DND-41 (cell line): ENCODE measurements at regions not wholly inside any gene's neighbourhood (a gene's known extent, or its start where the extent isn't known, plus 50 kb on each side); places are given as distances from the start of the nearest gene placed in this dataset.

ENCODE experiments used
- ATAC-seq: fragments of 200-7000 bp; cut with Tn5 transposase; 3 replicates; pipeline ENCODE4 v1.9.1; 2021; ENCODE audit warnings: low read depth; ENCODE audit not compliant: insufficient read depth
- DNase-seq: peaks from one replicate; pipeline ENCODE4 v3.0.0-alpha.2; 2020
- H2AFZ ChIP-seq: 2 replicates; pipeline ENCODE4 v1.6.0; 2012; ENCODE audit warnings: low read depth, low read length
- H3K27ac ChIP-seq: 2 replicates; pipeline ENCODE4 v1.5.1; 2012; ENCODE audit warnings: low read length, inconsistent platforms
- H3K27me3 ChIP-seq: fragments of 200-600 bp; sonication (generic); 2 replicates; pipeline ENCODE4 v1.6.0; 2012; ENCODE audit warnings: low read length, mild to moderate bottlenecking, inconsistent platforms; ENCODE audit not compliant: insufficient read depth, poor library complexity
- H3K36me3 ChIP-seq: 2 replicates; pipeline ENCODE4 v1.5.1; 2012; ENCODE audit warnings: low read length, inconsistent platforms; ENCODE audit not compliant: insufficient read depth
- H3K4me1 ChIP-seq: 2 replicates; pipeline ENCODE4 v1.5.1; 2012; ENCODE audit warnings: mild to moderate bottlenecking, low read length; ENCODE audit not compliant: insufficient read depth
- H3K4me2 ChIP-seq: 2 replicates; pipeline ENCODE4 v1.6.0; 2012; ENCODE audit warnings: mild to moderate bottlenecking, moderate library complexity, low read length, inconsistent platforms; ENCODE audit not compliant: insufficient read depth
- H3K4me3 ChIP-seq, 2 experiments: fragments of 200-600 bp in 1 of 2; shearing (Covaris generic) in 1 of 2; 2 replicates each; pipeline ENCODE4 v1.5.1; 2012 to 2016; ENCODE audit warnings: inconsistent platforms in 2 of 2, low read length in 2 of 2, mild to moderate bottlenecking in 2 of 2, low read depth in 1 of 2, moderate library complexity in 1 of 2
- H3K79me2 ChIP-seq: 2 replicates; pipeline ENCODE4 v1.6.0; 2012; ENCODE audit warnings: low read length, inconsistent platforms; ENCODE audit not compliant: insufficient read depth
- H3K9ac ChIP-seq: 2 replicates; pipeline ENCODE4 v1.6.0; 2012; ENCODE audit warnings: low read depth, mild to moderate bottlenecking, inconsistent platforms, low read length, moderate library complexity
- H3K9me3 ChIP-seq: 2 replicates; pipeline ENCODE4 v1.5.1; 2012; ENCODE audit warnings: low read length, moderate library complexity, mild to moderate bottlenecking, inconsistent platforms; ENCODE audit not compliant: insufficient read depth, severe bottlenecking
- H4K20me1 ChIP-seq: 2 replicates; pipeline ENCODE4 v1.6.0; 2012; ENCODE audit warnings: low read length; ENCODE audit not compliant: insufficient read depth
- CTCF ChIP-seq: IDR thresholded peaks from 2 replicates; pipeline ENCODE4 v1.5.1; 2012; ENCODE audit warnings: borderline replicate concordance, low read length, moderate library complexity, mild to moderate bottlenecking; ENCODE audit not compliant: poor library complexity, severe bottlenecking; ENCODE audit errors: extremely low read depth
- EZH2 ChIP-seq: IDR thresholded peaks from 3 replicates; pipeline ENCODE4 v1.6.1; 2012; ENCODE audit warnings: borderline replicate concordance, low read depth, mild to moderate bottlenecking, moderate library complexity, low read length, inconsistent platforms; ENCODE audit not compliant: severe bottlenecking

GRCh38 chr20:57082357-57082945, 184.0 kb downstream of the BMP7 start:
- no peak overlapping the region for H3K9ac ChIP-seq
- H3K4me1 ChIP-seq: no peaks in the 10 kb centered on the region
- ATAC-seq: no peak
- no peaks in the 10 kb centered on the region for H3K36me3 ChIP-seq
- peaks cover 5% of the 10 kb centered on the region for H3K9me3 ChIP-seq
- no peak overlapping the region for H3K4me2 ChIP-seq
- H2AFZ ChIP-seq: no peak overlapping the region
- H4K20me1 ChIP-seq: no peaks in the 10 kb centered on the region; the same call in 1 of the 2 replicates
- no peak overlapping the region for H3K4me3 ChIP-seq
- H3K27me3 ChIP-seq: no peaks in the 10 kb centered on the region
- TF ChIP-seq EZH2 (no peak), CTCF (no peak)
- no peak overlapping the region for H3K27ac ChIP-seq
- no peaks in the 10 kb centered on the region for H3K79me2 ChIP-seq
- DNase-seq: no peak

GRCh38 chr20:57083072-57083471, 183.4 kb downstream of the BMP7 start:
- H3K4me3 ChIP-seq: no peak overlapping the region
- ATAC-seq: no peak
- TF ChIP-seq EZH2: no peak
- TF ChIP-seq CTCF: no peak
- no peak overlapping the region for H2AFZ ChIP-seq
- no peak overlapping the region for H3K27ac ChIP-seq
- H4K20me1 ChIP-seq: no peaks in the 10 kb centered on the region; the same call in 1 of the 2 replicates
- H3K79me2 ChIP-seq: no peaks in the 10 kb centered on the region
- H3K9me3 ChIP-seq: peaks cover 5% of the 10 kb centered on the region
- no peak overlapping the region for H3K4me2 ChIP-seq
- no peaks in the 10 kb centered on the region for H3K36me3 ChIP-seq
- no peaks in the 10 kb centered on the region for H3K4me1 ChIP-seq
- no peak overlapping the region for H3K9ac ChIP-seq
- no peak for DNase-seq
- no peaks in the 10 kb centered on the region for H3K27me3 ChIP-seq

GRCh38 chr20:57086066-57086465, 180.4 kb downstream of the BMP7 start:
- H2AFZ ChIP-seq: no peak overlapping the region
- no peak for DNase-seq
- no peak overlapping the region for H3K9ac ChIP-seq
- no peak for TF ChIP-seq EZH2
- no peak for TF ChIP-seq CTCF
- no peaks in the 10 kb centered on the region for H3K79me2 ChIP-seq
- no peaks in the 10 kb centered on the region for H3K4me1 ChIP-seq
- H3K4me2 ChIP-seq: no peak overlapping the region
- H4K20me1 ChIP-seq: no peaks in the 10 kb centered on the region; the same call in 1 of the 2 replicates
- ATAC-seq: no peak
- H3K27me3 ChIP-seq: no peaks in the 10 kb centered on the region
- H3K4me3 ChIP-seq: no peak overlapping the region
- no peaks in the 10 kb centered on the region for H3K36me3 ChIP-seq
- no peaks in the 10 kb centered on the region for H3K9me3 ChIP-seq
- no peak overlapping the region for H3K27ac ChIP-seq

GRCh38 chr20:57087102-57087501, 179.3 kb downstream of the BMP7 start:
- H3K27me3 ChIP-seq: no peaks in the 10 kb centered on the region
- no peak overlapping the region for H3K4me2 ChIP-seq
- H3K9me3 ChIP-seq: no peaks in the 10 kb centered on the region
- no peak overlapping the region for H3K4me3 ChIP-seq
- H3K27ac ChIP-seq: no peak overlapping the region
- TF ChIP-seq EZH2: no peak
- TF ChIP-seq CTCF: no peak
- H3K4me1 ChIP-seq: no peaks in the 10 kb centered on the region
- no peak for DNase-seq
- no peaks in the 10 kb centered on the region for H3K79me2 ChIP-seq
- no peaks in the 10 kb centered on the region; the same call in 1 of the 2 replicates for H4K20me1 ChIP-seq
- H3K9ac ChIP-seq: no peak overlapping the region
- no peaks in the 10 kb centered on the region for H3K36me3 ChIP-seq
- no peak for ATAC-seq
- H2AFZ ChIP-seq: no peak overlapping the region
